Testis (tissue), 2 donors: ENCODE measurements at regions not wholly inside any gene's neighbourhood (a gene's known extent, or its start where the extent isn't known, plus 50 kb on each side); places are given as distances from the start of the nearest gene placed in this dataset.

ENCODE experiments used
- POLR2A ChIP-seq: fragments of 450-650 bp; IDR thresholded peaks from one replicate; pipeline ENCODE4 v1.6.1; 2017; ENCODE audit warnings: antibody characterized with exemption, mild to moderate bottlenecking, moderate library complexity
- TF ChIP-seq, protein P1 (sequence below), 3 experiments: fragments of 450-650 bp in 2 of 3; fragments of 200-600 bp in 1 of 3; sonication (generic) in 1 of 3; IDR thresholded peaks; one replicate each; pipeline ENCODE4 v1.5.1; 2016 to 2019; ENCODE audit warnings: antibody characterized with exemption in 3 of 3, mild to moderate bottlenecking in 2 of 3, moderate library complexity in 1 of 3

GRCh38 chr17:71521724-71522123, 599.1 kb upstream of the SOX9 start:
- no peak for TF ChIP-seq POLR2A
- TF ChIP-seq, protein P1, sequence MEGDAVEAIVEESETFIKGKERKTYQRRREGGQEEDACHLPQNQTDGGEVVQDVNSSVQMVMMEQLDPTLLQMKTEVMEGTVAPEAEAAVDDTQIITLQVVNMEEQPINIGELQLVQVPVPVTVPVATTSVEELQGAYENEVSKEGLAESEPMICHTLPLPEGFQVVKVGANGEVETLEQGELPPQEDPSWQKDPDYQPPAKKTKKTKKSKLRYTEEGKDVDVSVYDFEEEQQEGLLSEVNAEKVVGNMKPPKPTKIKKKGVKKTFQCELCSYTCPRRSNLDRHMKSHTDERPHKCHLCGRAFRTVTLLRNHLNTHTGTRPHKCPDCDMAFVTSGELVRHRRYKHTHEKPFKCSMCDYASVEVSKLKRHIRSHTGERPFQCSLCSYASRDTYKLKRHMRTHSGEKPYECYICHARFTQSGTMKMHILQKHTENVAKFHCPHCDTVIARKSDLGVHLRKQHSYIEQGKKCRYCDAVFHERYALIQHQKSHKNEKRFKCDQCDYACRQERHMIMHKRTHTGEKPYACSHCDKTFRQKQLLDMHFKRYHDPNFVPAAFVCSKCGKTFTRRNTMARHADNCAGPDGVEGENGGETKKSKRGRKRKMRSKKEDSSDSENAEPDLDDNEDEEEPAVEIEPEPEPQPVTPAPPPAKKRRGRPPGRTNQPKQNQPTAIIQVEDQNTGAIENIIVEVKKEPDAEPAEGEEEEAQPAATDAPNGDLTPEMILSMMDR (IDR thresholded peaks at IDR 0.05), result no peak
